GM21381 (cell line): ENCODE measurements at regions not wholly inside any gene's neighbourhood (a gene's known extent, or its start where the extent isn't known, plus 50 kb on each side); places are given as distances from the start of the nearest gene placed in this dataset.
"Not testable (repeated sequence)": the region's sequence is repeated elsewhere in the genome, so short reads cannot be mapped to it uniquely, and the experiment has no call there.

ENCODE experiments used
- ATAC-seq: cut with Tn5 transposase; IDR thresholded peaks from one replicate; pipeline ENCODE4 v1.9.1; 2021; ENCODE audit warnings: mild to moderate bottlenecking, moderate library complexity; ENCODE audit not compliant: unreplicated experiment

GRCh38 chr9:26129217-26129616, 451.0 kb upstream of the TUSC1 start:
- ATAC-seq, result no peak

- ATAC-seq, result no peak
Observed at GRCh38 chr9:26125693-26126092, 447.4 kb upstream of the TUSC1 start.

GRCh38 chr9:26116085-26116484, 437.8 kb upstream of the TUSC1 start:
- not testable (repeated sequence) for ATAC-seq

GRCh38 chr9:26112724-26113123, 434.5 kb upstream of the TUSC1 start:
- ATAC-seq, result no peak

GRCh38 chr9:26086396-26086795, 408.2 kb upstream of the TUSC1 start:
- ATAC-seq, result no peak

- ATAC-seq, result no peak
Observed at GRCh38 chr9:26081847-26082246, 403.6 kb upstream of the TUSC1 start.

GRCh38 chr9:26078706-26079105, 400.5 kb upstream of the TUSC1 start:
- no peak for ATAC-seq

GRCh38 chr9:26077860-26078259, 399.6 kb upstream of the TUSC1 start:
- ATAC-seq, result no peak

- ATAC-seq, result no peak
Observed at GRCh38 chr9:26067608-26068007, 389.4 kb upstream of the TUSC1 start.

GRCh38 chr9:26066237-26066636, 388.0 kb upstream of the TUSC1 start:
- ATAC-seq, result no peak

GRCh38 chr9:26061948-26062575, 383.8 kb upstream of the TUSC1 start:
- ATAC-seq, result no peak

- no peak for ATAC-seq
Observed at GRCh38 chr9:26058111-26058895, 380.1 kb upstream of the TUSC1 start.

GRCh38 chr9:26057050-26057449, 378.8 kb upstream of the TUSC1 start:
- no peak for ATAC-seq

GRCh38 chr9:26054600-26055520, 376.6 kb upstream of the TUSC1 start:
- no peak for ATAC-seq

GRCh38 chr9:26053954-26054353, 375.7 kb upstream of the TUSC1 start:
- ATAC-seq, result no peak

- ATAC-seq, result no peak
Observed at GRCh38 chr9:26043431-26043830, 365.2 kb upstream of the TUSC1 start.

GRCh38 chr9:26034786-26035185, 356.5 kb upstream of the TUSC1 start:
- ATAC-seq, result no peak

- ATAC-seq, result no peak
Observed at GRCh38 chr9:26033336-26033735, 355.1 kb upstream of the TUSC1 start.

- ATAC-seq, result no peak
Observed at GRCh38 chr9:26026423-26027100, 348.3 kb upstream of the TUSC1 start.

GRCh38 chr9:26013199-26013598, 335.0 kb upstream of the TUSC1 start:
- ATAC-seq, result no peak

- ATAC-seq, result no peak
Observed at GRCh38 chr9:26012797-26013196, 334.6 kb upstream of the TUSC1 start.
